HG03442 (cell line): ENCODE measurements at regions not wholly inside any gene's neighbourhood (a gene's known extent, or its start where the extent isn't known, plus 50 kb on each side); places are given as distances from the start of the nearest gene placed in this dataset.

ENCODE experiments used
- ATAC-seq: cut with Tn5 transposase; IDR thresholded peaks from one replicate; pipeline ENCODE4 v1.9.1; 2021; ENCODE audit warnings: mild to moderate bottlenecking, moderate library complexity; ENCODE audit not compliant: unreplicated experiment

DNA sequence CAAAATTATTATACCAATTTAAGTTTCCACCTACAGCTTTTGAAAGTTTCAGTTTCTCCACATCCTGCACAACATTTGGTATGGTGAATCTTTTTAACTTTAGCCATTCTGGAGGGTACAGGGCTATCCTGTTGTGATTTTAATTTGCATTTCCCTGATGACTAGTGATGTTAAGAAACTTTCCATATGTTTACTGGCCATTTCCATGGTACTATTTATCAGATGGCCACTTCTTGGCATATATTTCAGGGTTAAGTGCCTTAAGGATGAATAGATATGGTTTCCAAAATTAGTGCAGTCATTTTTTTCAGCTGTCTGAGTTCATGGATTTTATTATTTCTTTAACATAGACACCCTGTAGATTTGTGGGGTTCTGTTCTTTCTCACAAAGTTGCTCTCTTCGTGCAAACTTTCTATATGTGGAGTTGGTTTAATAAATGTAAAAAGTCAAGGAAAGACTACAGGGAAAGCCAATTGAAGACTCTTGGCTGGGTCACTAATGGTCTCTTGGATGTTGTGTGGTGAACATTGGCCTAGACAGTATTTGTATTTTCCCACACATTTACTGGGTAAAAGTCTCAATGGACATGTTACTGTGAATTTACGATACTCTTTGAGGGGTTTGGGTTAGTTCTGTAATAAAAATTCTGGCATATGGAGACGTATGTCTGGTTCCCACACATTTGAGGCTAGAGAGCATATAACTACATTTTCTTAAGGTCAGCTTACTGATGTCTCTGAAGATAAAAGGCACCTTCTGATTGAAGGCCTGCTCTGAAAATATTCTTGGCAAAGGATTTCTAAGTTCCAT, 147.5 kb upstream of the PDZRN3 start:
- ATAC-seq, result no peak

DNA sequence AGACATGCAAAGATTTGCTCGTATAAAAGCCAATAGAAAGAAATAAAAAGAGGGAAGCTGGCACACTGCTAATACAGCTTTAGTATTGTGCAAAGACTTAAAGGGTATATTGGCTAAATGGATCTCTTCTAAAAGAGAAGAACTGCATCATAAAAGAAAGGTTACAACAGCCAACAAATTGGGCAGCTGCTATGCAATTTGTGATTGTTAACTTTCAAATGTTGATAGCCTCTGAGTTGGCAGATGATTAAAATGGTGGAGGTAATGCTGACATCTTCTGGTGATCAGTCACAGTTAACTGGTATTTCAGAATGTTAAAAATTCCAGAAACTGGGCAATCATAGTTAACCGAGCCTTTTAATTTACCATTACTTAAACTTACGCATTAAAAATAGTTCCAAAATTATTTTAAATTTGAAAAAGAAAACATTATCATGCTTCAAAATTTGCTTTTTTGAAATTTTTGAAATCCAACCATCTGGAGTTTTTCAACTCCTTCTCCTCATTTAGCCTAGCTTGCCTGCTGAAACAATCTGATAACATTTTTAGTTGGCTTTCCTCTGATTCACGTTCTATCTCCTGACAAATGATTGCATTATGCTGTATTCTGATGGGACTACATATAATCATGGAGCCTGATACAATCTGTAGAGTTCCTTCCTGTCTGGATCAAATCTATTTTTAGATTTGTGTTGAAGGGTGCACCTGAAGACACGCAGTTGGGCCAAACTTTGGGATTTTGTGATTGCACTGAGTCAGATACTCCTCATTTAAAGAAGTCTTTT, 144.0 kb upstream of the PDZRN3 start:
- no peak for ATAC-seq

DNA sequence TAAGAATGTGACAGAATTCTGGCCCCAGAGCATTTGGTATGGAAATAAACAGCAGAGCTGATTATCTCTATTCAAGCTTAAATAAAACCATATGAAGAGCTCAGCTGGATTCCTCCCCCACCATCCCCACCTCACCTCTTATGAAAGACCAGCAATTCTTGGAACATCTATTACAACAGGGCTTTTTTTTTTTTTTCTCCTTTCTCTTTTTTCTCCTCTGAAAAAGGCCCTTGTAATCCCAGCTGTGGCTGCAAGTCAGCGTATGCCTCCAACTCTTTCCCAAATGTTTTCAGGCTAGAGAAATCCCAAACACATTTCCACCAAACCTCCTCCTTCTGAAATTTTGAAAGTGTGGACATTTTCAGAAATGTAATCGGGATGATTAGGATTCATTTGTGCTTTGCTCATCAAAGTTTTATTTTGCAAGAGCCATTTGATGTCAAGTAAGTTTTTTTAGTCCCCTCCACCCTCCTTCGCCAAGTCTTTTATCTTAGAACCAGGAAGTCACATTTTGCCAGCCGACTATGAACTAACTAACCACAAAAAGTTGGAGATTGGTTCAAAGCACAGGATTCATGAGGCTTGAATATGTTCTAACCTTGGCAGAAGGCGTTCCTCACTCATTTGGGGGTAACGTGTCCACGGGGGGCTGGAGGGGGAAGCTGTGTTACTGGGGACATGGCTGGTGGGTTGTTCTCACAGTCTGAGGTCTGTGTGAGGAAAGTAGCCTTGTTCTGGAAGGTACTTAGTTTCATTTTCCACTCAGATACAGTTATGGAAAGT, 142.0 kb upstream of the PDZRN3 start:
- ATAC-seq, result no peak

DNA sequence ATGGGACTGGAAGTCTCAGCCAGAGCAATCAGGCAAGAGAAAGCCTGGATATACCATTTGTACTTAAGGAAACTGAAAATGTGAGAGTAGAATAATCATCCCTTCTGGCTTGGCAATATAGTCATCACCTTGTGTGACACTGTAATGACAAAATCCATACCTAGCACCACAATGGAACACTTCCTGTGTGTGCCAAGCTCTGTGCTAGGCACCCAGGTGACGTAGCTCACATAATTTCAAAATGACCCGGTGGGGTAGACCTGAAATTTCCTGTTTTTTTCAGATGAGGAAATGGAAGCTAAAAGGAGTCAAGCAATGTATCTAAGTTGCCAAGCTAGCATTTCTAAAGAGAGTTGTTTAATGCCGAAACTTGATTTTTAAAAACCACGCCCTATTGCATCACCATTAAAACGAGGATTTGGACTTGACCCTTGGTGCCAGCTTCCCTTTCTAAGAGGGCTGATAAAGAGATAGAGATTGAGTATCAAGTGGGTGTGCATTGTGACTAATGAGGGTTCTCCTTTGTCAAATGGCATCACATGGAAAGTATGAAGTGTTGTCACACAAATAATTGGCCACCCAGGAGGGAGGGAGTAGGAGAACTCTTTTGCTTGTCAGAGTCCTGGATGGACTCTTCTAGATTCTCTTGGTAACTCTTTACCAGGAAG, 141.3 kb upstream of the PDZRN3 start:
- ATAC-seq, result no peak

DNA sequence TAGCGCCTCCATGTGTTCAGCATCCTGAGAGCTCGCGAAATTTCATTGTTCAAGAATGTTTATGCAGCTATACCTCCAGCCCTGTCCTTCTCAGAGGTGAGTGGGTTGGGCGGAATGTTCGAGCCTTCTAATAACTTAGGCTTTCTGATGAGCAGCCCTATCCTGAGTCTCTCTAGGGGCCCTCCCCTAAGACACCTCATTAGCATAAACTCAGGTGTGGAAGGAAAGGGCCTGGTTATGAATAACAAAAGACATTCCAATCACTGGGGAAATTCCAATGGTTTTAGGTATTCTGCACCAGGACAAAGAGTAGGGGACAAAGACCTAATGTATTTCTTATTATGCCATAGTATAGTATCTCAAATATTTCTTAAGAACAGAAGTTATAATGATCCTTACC, 138.1 kb upstream of the PDZRN3 start:
- no peak for ATAC-seq

DNA sequence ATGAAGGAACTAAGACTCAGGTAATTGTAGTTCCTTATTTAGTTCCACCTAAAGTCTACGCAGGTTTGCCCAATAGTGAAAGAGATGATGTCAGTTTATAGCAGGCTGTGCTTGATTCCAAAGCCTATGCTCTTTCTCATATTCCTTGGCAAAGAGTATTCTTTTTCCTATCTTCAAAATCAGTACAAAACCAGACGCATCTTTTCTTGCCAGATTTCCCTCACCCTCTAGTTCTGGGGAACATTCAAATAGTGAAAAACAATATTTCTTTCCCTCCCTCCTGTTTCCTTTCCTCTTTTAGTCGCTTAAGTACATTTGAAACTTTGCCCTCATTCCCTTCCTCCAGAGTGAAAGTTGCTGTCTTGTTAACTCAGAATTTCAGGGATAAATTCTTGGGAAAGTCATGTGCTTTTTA, 134.6 kb upstream of the PDZRN3 start:
- no peak for ATAC-seq

DNA sequence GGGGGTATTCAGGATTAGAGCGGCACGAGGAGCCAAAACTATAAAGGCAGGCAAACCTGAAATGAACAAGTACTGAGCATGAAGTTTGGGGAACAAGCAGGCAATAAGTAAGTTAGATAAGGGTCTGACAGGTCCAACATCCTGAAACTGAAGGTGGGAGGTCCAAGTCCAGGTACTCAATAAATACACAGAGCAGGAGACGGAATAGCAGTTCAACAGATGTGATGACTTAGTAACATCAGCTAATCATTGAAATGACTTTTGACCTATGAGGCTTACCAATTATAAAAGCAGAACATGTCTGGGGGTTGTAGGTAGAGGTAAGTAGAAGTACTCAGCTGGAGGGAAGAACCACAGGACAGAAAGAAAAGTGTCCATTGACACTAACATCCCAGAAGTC, 132.8 kb upstream of the PDZRN3 start:
- ATAC-seq, result no peak

DNA sequence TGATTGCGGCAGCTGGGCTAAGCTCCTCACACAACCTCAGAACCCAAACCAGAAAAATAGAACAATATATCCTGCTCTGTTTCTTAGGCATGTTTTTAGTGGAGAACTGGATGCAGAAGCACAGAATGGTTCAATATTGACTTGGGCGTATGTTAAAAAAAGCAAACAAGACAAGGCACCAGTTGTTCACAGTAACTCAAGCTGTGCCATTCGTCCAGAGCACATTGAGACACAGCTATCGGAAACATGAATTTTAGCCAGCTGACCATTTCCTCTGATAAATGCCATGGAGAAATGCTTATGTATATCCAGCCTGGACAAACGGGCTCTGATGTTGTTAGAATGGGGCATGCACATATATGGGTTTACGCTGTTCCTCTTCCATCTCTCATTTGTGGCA, 129.2 kb upstream of the PDZRN3 start:
- ATAC-seq, result no peak

DNA sequence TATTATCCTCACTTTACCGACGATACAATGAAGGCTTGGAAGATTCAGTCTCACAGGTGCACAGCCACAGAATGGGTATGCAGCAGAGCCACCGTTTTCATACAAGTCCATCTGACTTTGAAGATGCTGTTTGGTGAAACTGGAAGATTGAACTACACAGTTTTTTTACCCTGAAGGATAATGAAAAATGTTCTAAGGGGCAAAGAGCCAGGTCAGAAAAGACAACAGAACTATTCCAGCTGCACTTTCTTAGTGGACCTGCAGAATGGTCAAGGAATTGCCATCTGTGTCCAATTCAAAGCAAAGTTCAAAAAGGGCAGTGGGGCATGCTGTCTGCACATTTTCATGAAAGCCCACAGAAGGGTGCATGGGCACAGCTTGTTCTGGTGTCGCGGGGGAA, 127.6 kb upstream of the PDZRN3 start:
- no peak for ATAC-seq

DNA sequence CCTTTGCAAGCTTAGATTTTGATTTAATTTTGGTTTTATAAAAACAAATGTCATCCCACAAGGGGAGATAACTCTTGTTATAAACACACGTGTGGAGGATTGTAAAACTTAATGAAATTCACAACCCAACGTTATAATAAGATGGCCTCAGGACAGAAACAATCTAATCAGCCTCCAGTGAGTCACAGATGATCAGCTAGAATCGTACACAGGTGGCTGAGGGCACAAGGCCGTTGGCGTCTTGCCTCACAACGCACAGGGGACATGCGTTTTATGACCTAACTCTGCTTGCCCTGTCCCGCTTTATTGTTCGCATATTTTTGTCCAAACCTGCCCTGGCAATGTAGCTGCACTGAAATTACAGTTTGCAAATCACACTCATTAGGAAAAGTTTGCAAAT, 121.9 kb upstream of the PDZRN3 start:
- no peak for ATAC-seq

DNA sequence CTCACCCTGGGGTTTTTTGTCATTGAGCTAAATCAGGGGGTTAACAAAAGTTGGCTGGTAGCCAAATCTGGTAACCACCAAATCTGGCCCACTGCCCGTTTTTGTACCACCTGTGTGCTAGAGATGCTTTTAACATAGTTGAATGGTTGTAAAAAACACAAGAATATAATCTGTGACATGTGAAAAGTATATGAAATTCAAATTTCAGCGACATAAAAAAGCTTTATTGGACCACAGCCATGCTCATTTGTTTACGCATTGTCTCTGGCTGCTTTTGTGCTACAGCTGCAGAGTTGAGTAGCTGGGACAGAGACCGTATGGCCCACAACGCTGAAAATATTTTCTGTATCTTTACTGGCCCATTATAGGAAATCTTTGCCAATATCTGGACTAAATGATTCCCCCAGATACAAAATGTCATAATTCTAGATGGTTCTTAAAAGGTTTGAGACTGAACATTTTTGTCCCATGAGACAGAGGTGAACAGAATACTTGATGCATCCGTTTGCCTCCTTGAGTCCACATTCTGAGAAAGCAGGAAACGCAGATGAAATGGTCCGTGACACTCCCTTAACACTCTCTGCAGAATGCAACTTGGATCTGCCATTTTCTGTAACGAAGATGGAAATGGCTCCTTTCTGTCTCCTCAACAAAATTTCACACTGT, 120.9 kb upstream of the PDZRN3 start:
- no peak for ATAC-seq

DNA sequence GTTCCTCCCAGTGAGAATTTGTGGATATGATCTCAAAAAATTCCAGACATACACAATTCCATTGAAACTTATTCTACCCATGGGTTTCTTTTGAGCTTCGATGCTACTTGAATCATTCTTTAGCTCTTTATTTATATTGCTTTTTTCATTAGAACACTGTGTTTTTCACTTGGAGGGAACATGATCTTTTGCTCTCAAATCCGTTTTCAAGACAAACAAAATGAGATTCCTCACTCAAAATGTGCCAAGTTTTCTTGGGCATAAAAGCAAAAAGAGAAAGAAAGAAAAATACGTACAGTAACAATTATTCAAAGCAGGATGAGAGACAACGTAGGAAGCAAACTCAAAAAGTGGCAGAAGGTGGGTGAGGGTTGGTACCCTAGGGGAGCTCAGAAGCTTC, 118.8 kb upstream of the PDZRN3 start:
- no peak for ATAC-seq

DNA sequence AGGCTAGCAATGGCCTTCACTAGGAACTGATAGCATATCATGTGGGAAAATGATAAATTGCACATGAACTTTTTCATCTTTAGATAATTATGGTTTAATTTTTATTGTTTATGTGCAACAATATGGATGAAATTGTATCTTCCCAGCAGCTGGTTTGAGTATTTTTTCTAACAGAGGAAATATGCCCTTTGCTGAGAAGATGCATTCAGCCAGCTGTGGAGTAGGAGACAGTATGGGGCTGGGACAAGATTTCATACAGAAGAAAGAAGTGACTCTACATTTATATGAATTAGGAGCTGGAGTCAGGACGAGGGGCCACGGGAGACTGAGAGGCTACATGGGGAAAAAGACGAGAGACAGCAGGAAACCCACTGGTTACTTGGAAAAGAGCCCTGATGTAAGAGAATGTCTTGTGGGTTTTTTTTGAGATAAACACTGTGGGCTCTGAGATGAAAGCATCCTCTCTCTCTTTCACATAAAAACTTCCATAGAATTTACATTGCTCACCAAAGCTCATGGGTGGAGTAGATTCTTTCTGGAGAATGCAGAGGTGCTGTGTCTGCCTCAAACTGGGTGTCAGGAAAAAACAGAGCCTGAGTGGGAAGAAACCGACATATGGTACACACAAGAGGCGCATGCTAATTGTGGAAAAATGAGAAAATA, 115.2 kb upstream of the PDZRN3 start:
- ATAC-seq, result no peak

DNA sequence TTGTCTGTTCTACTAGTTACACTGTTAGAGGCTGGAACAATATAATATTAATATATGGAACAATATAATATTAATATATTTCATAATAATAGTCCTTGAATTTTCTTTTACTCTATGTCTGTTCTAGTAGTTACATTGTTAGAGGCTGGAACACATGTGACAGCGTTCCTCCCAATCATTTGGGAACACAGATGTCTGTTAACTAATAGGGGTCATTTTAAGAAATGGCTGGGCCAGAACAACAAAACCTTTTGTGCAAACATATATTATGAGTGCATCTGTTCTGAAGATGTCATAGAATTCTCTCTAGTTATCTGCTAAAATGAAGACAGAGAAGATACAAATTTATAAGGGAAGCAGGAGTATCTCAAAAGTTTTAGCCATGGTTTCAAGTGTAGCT, 114.0 kb upstream of the PDZRN3 start:
- ATAC-seq, result no peak

DNA sequence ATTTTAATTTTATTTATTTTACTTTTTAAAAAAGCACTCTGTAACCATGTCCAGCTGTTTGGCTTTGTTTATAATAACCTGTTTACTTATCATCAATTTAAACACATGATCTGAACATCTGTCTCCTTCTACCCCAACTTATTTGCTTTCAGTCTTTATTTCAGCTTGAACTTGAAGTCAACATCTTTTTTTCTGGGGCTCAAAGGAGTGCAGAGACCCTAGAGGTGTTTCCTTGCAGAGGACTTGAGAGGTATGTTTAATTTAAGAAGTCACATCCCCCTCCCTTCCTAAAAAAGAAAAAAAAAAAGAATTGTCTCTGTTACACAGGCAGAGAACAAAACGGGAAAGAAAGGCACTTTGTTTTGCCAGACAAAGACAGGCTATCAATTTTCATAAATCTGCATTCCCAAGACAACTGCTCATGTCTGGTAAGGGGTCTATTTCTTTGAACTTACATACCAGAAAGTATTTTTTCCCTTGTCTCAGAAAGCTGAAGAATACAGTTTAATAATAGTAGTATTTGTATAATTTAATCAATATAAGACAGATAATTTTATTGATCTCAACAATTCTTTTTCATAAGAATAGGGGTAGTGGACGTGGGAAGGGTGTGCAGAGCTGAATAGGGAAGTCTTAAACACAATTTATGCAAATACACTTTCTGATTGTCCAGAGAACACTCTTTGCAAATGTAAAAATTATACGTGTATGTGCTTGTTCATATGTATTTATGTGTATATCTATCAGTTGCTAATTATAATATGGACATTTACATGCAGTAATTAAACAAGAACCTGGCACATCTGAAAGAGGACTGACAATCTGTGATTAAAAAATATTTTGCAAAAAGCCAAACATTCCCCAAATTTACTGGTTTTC, 109.7 kb upstream of the PDZRN3 start:
- ATAC-seq, result no peak

DNA sequence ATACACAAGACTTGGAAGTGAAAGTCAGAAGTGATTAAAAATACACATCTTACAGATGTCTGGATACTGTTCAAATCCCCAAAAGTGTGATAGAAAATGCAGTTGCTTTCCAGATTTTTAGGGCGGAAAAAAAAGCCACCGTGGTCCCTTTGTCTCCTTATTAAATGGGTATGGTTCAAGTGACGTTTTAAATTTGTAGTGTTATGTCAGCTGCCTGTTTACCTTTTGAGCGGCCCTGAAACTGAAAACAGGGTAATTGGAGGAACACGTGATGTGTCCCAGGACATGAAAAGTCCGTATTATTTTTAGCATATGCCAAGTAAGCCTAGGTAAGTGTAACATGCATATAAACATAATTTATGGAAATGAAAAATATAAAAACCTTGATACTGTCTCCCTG, 109.0 kb upstream of the PDZRN3 start:
- no peak for ATAC-seq

DNA sequence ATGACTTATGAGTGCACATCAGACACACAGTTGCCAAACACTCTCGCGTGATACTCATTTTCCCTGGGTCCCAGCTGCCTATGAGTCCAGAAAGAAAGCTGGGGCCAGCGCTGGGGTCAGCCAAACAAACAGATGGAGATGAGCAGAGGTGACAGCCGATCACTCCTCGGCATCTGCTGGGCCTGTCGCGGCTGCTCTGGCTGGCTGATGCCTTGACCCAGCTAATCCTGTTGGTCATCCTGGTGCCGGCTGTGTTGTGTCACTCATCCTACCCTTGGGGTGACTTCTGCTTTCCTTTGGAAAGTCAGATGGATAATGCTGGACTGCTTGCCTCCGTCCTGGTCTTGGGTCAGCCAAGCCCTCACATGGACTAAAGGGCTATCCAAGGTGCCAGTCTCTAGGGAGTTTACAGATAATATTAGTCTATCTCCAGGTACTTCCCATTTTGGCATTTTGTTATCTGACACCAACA, 105.3 kb upstream of the PDZRN3 start:
- no peak for ATAC-seq

DNA sequence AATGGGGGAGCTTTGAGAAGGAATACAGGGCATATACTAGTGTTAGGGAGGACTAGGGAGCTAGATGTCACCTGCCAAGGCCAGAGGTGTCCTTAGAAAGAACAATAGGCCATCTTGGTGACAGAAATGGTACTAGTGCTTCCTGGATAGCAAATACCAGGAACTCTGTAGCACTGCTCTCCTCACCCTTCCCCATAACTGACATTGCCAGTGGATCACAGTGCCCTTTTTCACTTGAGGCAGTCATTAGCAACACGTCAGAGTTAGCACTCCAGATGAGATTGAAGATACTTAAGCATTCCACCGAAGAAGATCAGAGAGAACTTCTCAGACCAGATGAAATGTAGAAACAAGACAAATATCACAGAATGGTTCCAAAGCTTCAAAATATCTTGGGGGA, 103.1 kb upstream of the PDZRN3 start:
- no peak for ATAC-seq
